GM21381 (cell line): ENCODE measurements at regions not wholly inside any gene's neighbourhood (a gene's known extent, or its start where the extent isn't known, plus 50 kb on each side); places are given as distances from the start of the nearest gene placed in this dataset.

Experiments used
- ATAC-seq: cut with Tn5 transposase; IDR thresholded peaks from one replicate; pipeline ENCODE4 v1.9.1; 2021; ENCODE audit warnings: mild to moderate bottlenecking, moderate library complexity; ENCODE audit not compliant: unreplicated experiment

DNA sequence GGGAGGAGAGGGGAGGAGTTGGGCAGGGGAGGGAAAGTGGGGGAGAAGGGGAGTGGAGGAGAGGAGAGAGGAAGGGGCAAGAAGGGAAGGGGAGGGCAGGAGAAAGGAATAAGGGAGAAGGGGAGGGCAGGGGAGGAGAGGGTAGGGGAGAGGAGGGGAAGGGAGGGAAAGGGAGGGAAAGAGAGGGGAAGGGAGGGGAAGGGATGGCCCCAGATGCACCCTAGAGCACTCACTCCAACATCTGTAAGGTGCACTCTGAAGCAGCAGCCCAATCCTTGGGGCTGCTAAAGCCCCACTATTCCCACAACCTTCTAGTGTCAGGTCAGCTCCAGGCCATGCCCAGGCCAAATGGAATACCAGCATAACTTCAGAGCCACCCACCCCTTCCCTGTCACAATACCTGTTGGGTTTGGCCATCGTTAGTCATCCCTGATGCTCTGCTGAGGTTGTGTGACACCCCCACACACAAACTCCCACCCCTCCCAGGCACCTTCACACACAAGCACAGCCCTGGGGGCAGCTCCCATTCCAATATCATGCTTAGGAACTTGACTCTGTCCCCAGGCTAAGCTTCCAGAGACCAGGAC lies 55.7 kb upstream of the PKDCC start:
- ATAC-seq, result no peak

GRCh38 chr2:41992671-41993434 lies 55.0 kb upstream of the PKDCC start:
- ATAC-seq, result no peak

GRCh38 chr2:41993435-41993925 lies 54.3 kb upstream of the PKDCC start:
- no peak for ATAC-seq

GRCh38 chr2:41994233-41994637 lies 53.6 kb upstream of the PKDCC start:
- ATAC-seq, result no peak

DNA sequence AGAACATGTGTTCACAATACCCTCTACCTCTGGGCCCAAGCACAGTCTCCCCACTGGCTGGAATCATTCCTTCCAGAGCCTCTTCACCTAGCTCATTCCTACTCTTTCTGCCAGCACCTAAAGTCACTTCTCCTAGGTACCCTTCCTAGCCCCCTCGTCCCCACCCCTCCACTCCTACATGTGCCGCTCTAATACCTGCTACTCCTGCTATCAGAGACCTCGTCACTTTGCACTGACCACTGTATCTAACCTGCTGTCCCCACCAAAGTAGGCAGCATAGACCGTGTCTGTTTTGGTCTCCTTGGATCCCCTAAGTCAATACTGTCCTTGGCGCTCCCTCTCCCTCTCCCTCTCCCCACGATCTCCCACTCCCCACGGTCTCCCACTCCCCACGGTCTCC lies 53.2 kb upstream of the PKDCC start:
- ATAC-seq, result no peak

GRCh38 chr2:41997561-41997960 lies 50.3 kb upstream of the PKDCC start:
- ATAC-seq, result no peak
